Mesothelial cell of epicardium (in vitro differentiated cells): ENCODE measurements at regions not wholly inside any gene's neighbourhood (a gene's known extent, or its start where the extent isn't known, plus 50 kb on each side); places are given as distances from the start of the nearest gene placed in this dataset.

ENCODE experiments used
- DNase-seq, 2 experiments: peaks; one replicate each; pipeline ENCODE4 v3.0.0; 2021; ENCODE audit warnings: low spot score in 2 of 2; ENCODE audit not compliant: unreplicated experiment in 2 of 2
- H3K27ac Mint-ChIP-seq: 2 replicates; pipeline ENCODE4 v1.8.0; 2021; ENCODE audit warnings: mixed read lengths
- H3K27me3 Mint-ChIP-seq: 2 replicates; pipeline ENCODE4 v1.8.0; 2021; ENCODE audit warnings: low read depth, mixed read lengths
- H3K36me3 Mint-ChIP-seq: 2 replicates; pipeline ENCODE4 v1.8.0; 2021; ENCODE audit warnings: mixed read lengths
- H3K4me1 Mint-ChIP-seq: 2 replicates; pipeline ENCODE4 v1.8.0; 2021; ENCODE audit warnings: mixed read lengths
- H3K4me3 Mint-ChIP-seq: 2 replicates; pipeline ENCODE4 v1.8.0; 2021; ENCODE audit warnings: mild to moderate bottlenecking, moderate library complexity, mixed read lengths
- H3K9me3 Mint-ChIP-seq: 2 replicates; pipeline ENCODE4 v1.8.0; 2021; ENCODE audit warnings: mixed read lengths
- TF ChIP-seq, protein P1 (sequence below): fragments of 200-600 bp; sonication (generic); IDR thresholded peaks from one replicate; pipeline ENCODE4 v1.5.0; 2021; ENCODE audit warnings: antibody characterized with exemption; ENCODE audit not compliant: unreplicated experiment

- Mint-ChIP-seq H3K36me3 (no peaks in the 10 kb centered on the region), H3K27ac (peak overlapping the region; percentile 1), H3K9me3 (peaks cover 6% of the 10 kb centered on the region), H3K4me3 (no peak overlapping the region), H3K4me1 (peaks cover 17% of the 10 kb centered on the region), H3K27me3 (no peaks in the 10 kb centered on the region)
- DNase-seq, result no peak
- TF ChIP-seq, protein P1, sequence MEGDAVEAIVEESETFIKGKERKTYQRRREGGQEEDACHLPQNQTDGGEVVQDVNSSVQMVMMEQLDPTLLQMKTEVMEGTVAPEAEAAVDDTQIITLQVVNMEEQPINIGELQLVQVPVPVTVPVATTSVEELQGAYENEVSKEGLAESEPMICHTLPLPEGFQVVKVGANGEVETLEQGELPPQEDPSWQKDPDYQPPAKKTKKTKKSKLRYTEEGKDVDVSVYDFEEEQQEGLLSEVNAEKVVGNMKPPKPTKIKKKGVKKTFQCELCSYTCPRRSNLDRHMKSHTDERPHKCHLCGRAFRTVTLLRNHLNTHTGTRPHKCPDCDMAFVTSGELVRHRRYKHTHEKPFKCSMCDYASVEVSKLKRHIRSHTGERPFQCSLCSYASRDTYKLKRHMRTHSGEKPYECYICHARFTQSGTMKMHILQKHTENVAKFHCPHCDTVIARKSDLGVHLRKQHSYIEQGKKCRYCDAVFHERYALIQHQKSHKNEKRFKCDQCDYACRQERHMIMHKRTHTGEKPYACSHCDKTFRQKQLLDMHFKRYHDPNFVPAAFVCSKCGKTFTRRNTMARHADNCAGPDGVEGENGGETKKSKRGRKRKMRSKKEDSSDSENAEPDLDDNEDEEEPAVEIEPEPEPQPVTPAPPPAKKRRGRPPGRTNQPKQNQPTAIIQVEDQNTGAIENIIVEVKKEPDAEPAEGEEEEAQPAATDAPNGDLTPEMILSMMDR, result no peak
Measured at GRCh38 chrX:7219153-7219705, 71.3 kb upstream of the PUDP start.

- H3K27me3 Mint-ChIP-seq, result no peaks in the 10 kb centered on the region
- TF ChIP-seq, protein P1, result no peak
- peak overlapping the region; percentile 5 for H3K27ac Mint-ChIP-seq
- H3K36me3 Mint-ChIP-seq, result no peaks in the 10 kb centered on the region
- DNase-seq, result no peak
- H3K4me3 Mint-ChIP-seq, result no peak overlapping the region
- peaks cover 17% of the 10 kb centered on the region for H3K4me1 Mint-ChIP-seq
- H3K9me3 Mint-ChIP-seq, result peaks cover 6% of the 10 kb centered on the region
Measured at GRCh38 chrX:7218321-7219152, 70.6 kb upstream of the PUDP start.

- Mint-ChIP-seq H3K4me1 (peaks cover 17% of the 10 kb centered on the region), H3K27ac (no peak overlapping the region), H3K36me3 (no peaks in the 10 kb centered on the region)
Measured at GRCh38 chrX:7216981-7217587, 69.1 kb upstream of the PUDP start.

DNA sequence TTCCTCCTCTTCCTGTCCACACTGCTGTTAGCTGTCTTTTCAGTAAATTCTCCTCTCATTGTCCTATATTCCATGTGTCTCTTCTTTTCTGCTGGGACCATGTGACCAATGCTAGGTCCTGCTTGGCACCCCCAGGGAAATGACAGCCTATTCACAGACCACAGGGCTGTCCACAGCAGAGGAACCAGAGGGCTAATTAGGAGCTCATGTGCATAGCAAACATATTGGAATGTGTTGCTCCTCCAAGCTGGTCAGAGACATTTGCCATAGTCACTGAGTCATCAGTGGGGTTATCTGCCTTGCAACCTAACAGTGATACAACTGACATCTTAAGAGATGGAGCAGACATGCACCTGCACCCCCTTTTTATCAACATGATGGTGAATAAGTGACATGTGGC is 67.9 kb upstream of the PUDP start:
- Mint-ChIP-seq H3K36me3 (no peaks in the 10 kb centered on the region), H3K27me3 (no peaks in the 10 kb centered on the region), H3K4me3 (no peak overlapping the region), H3K9me3 (peaks cover 1% of the 10 kb centered on the region), H3K4me1 (peaks cover 17% of the 10 kb centered on the region), H3K27ac (no peak overlapping the region)
- DNase-seq, result no peak
- TF ChIP-seq, protein P1, result no peak

More at GRCh38 chrX:7216981-7217587, 69.1 kb upstream of the PUDP start:
- Mint-ChIP-seq H3K4me3 (no peak overlapping the region), H3K27me3 (no peaks in the 10 kb centered on the region), H3K9me3 (peaks cover 6% of the 10 kb centered on the region)
- TF ChIP-seq, protein P1, result no peak
- DNase-seq, result no peak

DNA sequence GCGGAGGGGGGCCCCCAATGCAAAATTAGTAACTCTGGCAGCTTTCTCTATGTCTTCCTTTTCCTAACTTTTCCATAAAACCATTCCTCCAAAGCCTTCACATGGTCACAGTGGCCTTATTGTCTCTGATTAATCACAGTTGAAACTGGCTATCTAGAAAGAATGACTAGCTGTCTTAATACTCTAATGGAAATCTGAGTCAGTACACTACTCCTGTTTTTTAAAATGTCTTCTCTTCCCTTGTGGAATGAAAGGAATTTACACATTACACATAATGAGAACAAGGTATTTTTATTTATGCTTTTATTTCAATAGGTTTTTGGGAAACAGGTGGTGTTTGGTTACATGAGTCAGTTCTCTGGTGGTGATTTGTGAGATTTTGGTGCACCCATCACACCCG is 66.3 kb upstream of the PUDP start:
- Mint-ChIP-seq H3K27me3 (no peaks in the 10 kb centered on the region), H3K4me1 (peaks cover 13% of the 10 kb centered on the region), H3K4me3 (no peak overlapping the region), H3K27ac (no peak overlapping the region), H3K9me3 (no peaks in the 10 kb centered on the region), H3K36me3 (no peaks in the 10 kb centered on the region)
- TF ChIP-seq, protein P1, result no peak
- no peak for DNase-seq
